Testis (tissue), 2 donors: ENCODE measurements at regions not wholly inside any gene's neighbourhood (a gene's known extent, or its start where the extent isn't known, plus 50 kb on each side); places are given as distances from the start of the nearest gene placed in this dataset.

Source experiments
- CTCF ChIP-seq, 3 experiments: fragments of 450-650 bp in 2 of 3; fragments of 200-600 bp in 1 of 3; sonication (generic) in 1 of 3; IDR thresholded peaks; one replicate each; pipeline ENCODE4 v1.5.1; 2016 to 2019; ENCODE audit warnings: antibody characterized with exemption in 3 of 3, mild to moderate bottlenecking in 2 of 3, moderate library complexity in 1 of 3
- POLR2A ChIP-seq: fragments of 450-650 bp; IDR thresholded peaks from one replicate; pipeline ENCODE4 v1.6.1; 2017; ENCODE audit warnings: antibody characterized with exemption, mild to moderate bottlenecking, moderate library complexity

- TF ChIP-seq CTCF (IDR thresholded peaks at IDR 0.05) = no peak
- no peak for TF ChIP-seq POLR2A
These were observed 69.1 kb upstream of the FAM20C start for GRCh38 chr7:123237-123636.
